ENCODE measurements at regions not wholly inside any gene's neighbourhood (a gene's known extent, or its start where the extent isn't known, plus 50 kb on each side); places are given as distances from the start of the nearest gene placed in this dataset.

GRCh38 chrX:23548164-23548563, 119.1 kb upstream of the PRDX4 start:
- RAD21 ChIA-PET (ENCODE audit: unreplicated experiment) = no interaction called here
- Histone ChIP-seq H3K36me3 (ENCODE audit: control insufficient read depth in 2 of 2, insufficient read depth in 2 of 2, low read length in 1 of 2) (no peaks in the 10 kb centered on the region), H4K20me1 (ENCODE audit: control insufficient read depth, insufficient read depth) (no peaks in the 10 kb centered on the region), H3K79me2 (ENCODE audit: control insufficient read depth, insufficient read depth, low read length) (no peaks in the 10 kb centered on the region), H2AFZ (ENCODE audit: control insufficient read depth, low read depth, low read length) (no peak overlapping the region), H3K27ac (ENCODE audit: control insufficient read depth, insufficient read depth) (no peak overlapping the region), H3K9ac (ENCODE audit: control insufficient read depth, insufficient read depth, low read length) (no peak overlapping the region), H3K27me3 (replicated peaks in 1 of 2; ENCODE audit: control insufficient read depth in 2 of 2, insufficient read depth in 2 of 2, low read length in 1 of 2) (no peaks in the 10 kb centered on the region), H3K9me3 (replicated peaks; ENCODE audit: control insufficient read depth, insufficient read depth, low read length) (no peaks in the 10 kb centered on the region), H3K4me3 (no peak overlapping the region), H3K4me1 (ENCODE audit: control insufficient read depth, insufficient read depth, low read length) (no peaks in the 10 kb centered on the region), H3K4me2 (ENCODE audit: control insufficient read depth, insufficient read depth) (no peak overlapping the region)
- DNase-seq (ENCODE audit: low read depth, low spot score) = no peak
- FAIRE-seq = no peak
- 61% methylated on average over 5 of the region's 5 CpGs for WGBS (ENCODE audit: insufficient coverage, insufficient replicate concordance, low lambda C conversion rate, missing lambda C conversion rate)
- no TSS peak for BruUV-seq (replicated peaks)
- no peak for TF ChIP-seq CBFB (IDR thresholded peaks at IDR 0.05; ENCODE audit: low read depth)
- TF ChIP-seq ZNF274 (IDR thresholded peaks at IDR 0.05; ENCODE audit: insufficient read depth, insufficient read length) = no peak
- TF ChIP-seq NFYB (IDR thresholded peaks at IDR 0.05; ENCODE audit: insufficient read depth, low read depth, low read length) = no peak
- no peak for ATAC-seq
- intact Hi-C loops (cut with micrococcal nuclease; ENCODE audit: unreplicated experiment) = no loop called here
- CTCF ChIA-PET = interaction anchor here (0.9 kb wide), 1 partner anchor 1563 kb away, joined by 3 read pairs; no protein-coding TSS in a partner anchor
- POLR2A ChIA-PET = interaction anchor here (0.6 kb wide), 1 partner anchor 358 kb away, joined by 4 read pairs; no protein-coding TSS in a partner anchor
- in situ Hi-C loops (cut with MboI) = no loop called here
- SMC1A ChIA-PET (ENCODE audit: uncharacterized antibody, unreplicated experiment) = interaction anchor here (0.8 to 1.2 kb wide), 2 partner anchors 16 to 245 kb away, joined by 3 read pairs; no protein-coding TSS in a partner anchor

GRCh38 chrX:23552303-23552702, 115.0 kb upstream of the PRDX4 start:
- H3K27ac ChIP-seq (ENCODE audit: control insufficient read depth, insufficient read depth) = no peak overlapping the region
- FAIRE-seq = no peak
- peaks cover 2% of the 10 kb centered on the region; the same call in 2 of the 3 replicates for H3K9me3 ChIP-seq (replicated peaks; ENCODE audit: control insufficient read depth, insufficient read depth, low read length)
- BruUV-seq (replicated peaks) = no TSS peak
- no peaks in the 10 kb centered on the region for H3K36me3 ChIP-seq (ENCODE audit: control insufficient read depth in 2 of 2, insufficient read depth in 2 of 2, low read length in 1 of 2)
- SMC1A ChIA-PET (ENCODE audit: uncharacterized antibody, unreplicated experiment) = no interaction called here
- H2AFZ ChIP-seq (ENCODE audit: control insufficient read depth, low read depth, low read length) = no peak overlapping the region
- no peaks in the 10 kb centered on the region for H4K20me1 ChIP-seq (ENCODE audit: control insufficient read depth, insufficient read depth)
- no peaks in the 10 kb centered on the region for H3K79me2 ChIP-seq (ENCODE audit: control insufficient read depth, insufficient read depth, low read length)
- no peak for DNase-seq (ENCODE audit: low read depth, low spot score)
- POLR2A ChIA-PET = no interaction called here
- H3K4me1 ChIP-seq (ENCODE audit: control insufficient read depth, insufficient read depth, low read length) = no peaks in the 10 kb centered on the region
- H3K4me3 ChIP-seq = no peak overlapping the region
- H3K9ac ChIP-seq (ENCODE audit: control insufficient read depth, insufficient read depth, low read length) = no peak overlapping the region
- ATAC-seq = no peak
- CTCF ChIA-PET = no interaction called here
- RAD21 ChIA-PET (ENCODE audit: unreplicated experiment) = no interaction called here
- H3K27me3 ChIP-seq (replicated peaks in 1 of 2; ENCODE audit: control insufficient read depth in 2 of 2, insufficient read depth in 2 of 2, low read length in 1 of 2) = no peaks in the 10 kb centered on the region
- in situ Hi-C loops (cut with MboI) (no loop called here), intact Hi-C loops (cut with micrococcal nuclease; ENCODE audit: unreplicated experiment) (loop anchor here (5.0 to 10.0 kb wide), 2 partner anchors 238 to 545 kb away; no protein-coding TSS in a partner anchor)
- H3K4me2 ChIP-seq (ENCODE audit: control insufficient read depth, insufficient read depth) = no peak overlapping the region
- TF ChIP-seq SREBF1 (IDR thresholded peaks at IDR 0.05; ENCODE audit: low read length) = no peak
- no peak for TF ChIP-seq E2F8 (IDR thresholded peaks at IDR 0.05; ENCODE audit: low read depth, partially characterized antibody)
- TF ChIP-seq IRF3 (IDR thresholded peaks at IDR 0.05) = no peak
- TF ChIP-seq HDGF (IDR thresholded peaks at IDR 0.05) = no peak
- TF ChIP-seq IRF4 (IDR thresholded peaks at IDR 0.05; ENCODE audit: low read depth, low read length) = no peak
- TF ChIP-seq SRF (IDR thresholded peaks at IDR 0.05; ENCODE audit: low read depth in 2 of 2, low read length in 2 of 2) = no peak
- no peak for TF ChIP-seq NBN (IDR thresholded peaks at IDR 0.05)
- TF ChIP-seq TBL1XR1 (IDR thresholded peaks at IDR 0.05; ENCODE audit: low read depth, low read length) = no peak
- TF ChIP-seq BCL3 (IDR thresholded peaks at IDR 0.05; ENCODE audit: borderline replicate concordance, insufficient read depth, low read depth, low read length, poor library complexity, severe bottlenecking) = no peak
